H7 (cell line): ENCODE measurements at regions not wholly inside any gene's neighbourhood (a gene's known extent, or its start where the extent isn't known, plus 50 kb on each side); places are given as distances from the start of the nearest gene placed in this dataset.

Experiments
- DNase-seq: peaks from one replicate; pipeline ENCODE4 v3.0.0; 2012
- H3K27me3 ChIP-seq: 2 replicates; pipeline ENCODE4 v1.6.0; 2011; ENCODE audit warnings: mild to moderate bottlenecking, low read length; ENCODE audit not compliant: control insufficient read depth, insufficient read depth
- H3K36me3 ChIP-seq: replicated peaks from 2 replicates; pipeline ENCODE4 v1.5.1; 2011; ENCODE audit warnings: low read length; ENCODE audit not compliant: control insufficient read depth, insufficient read depth
- H3K4me3 ChIP-seq: 2 replicates; pipeline ENCODE4 v1.5.1; 2011; ENCODE audit warnings: low read depth, mild to moderate bottlenecking, control low read depth, low read length, moderate library complexity; ENCODE audit not compliant: insufficient read depth

GRCh38 chr15:39176030-39176429 lies 404.8 kb upstream of the THBS1 start:
- H3K4me3 ChIP-seq: no peak overlapping the region
- H3K36me3 ChIP-seq: no peaks in the 10 kb centered on the region
- no peak for DNase-seq
- no peaks in the 10 kb centered on the region for H3K27me3 ChIP-seq

- H3K27me3 ChIP-seq: no peaks in the 10 kb centered on the region
- no peak overlapping the region for H3K4me3 ChIP-seq
- H3K36me3 ChIP-seq: no peaks in the 10 kb centered on the region
- DNase-seq: no peak
These were observed 403.3 kb upstream of the THBS1 start for GRCh38 chr15:39177561-39177960.

GRCh38 chr15:39180030-39180429 lies 400.8 kb upstream of the THBS1 start:
- Histone ChIP-seq H3K36me3 (no peaks in the 10 kb centered on the region), H3K4me3 (no peak overlapping the region), H3K27me3 (no peaks in the 10 kb centered on the region)
- DNase-seq: no peak

GRCh38 chr15:39180483-39180933 lies 400.4 kb upstream of the THBS1 start:
- DNase-seq: no peak
- Histone ChIP-seq H3K27me3 (no peaks in the 10 kb centered on the region), H3K36me3 (no peaks in the 10 kb centered on the region), H3K4me3 (no peak overlapping the region)

- Histone ChIP-seq H3K27me3 (no peaks in the 10 kb centered on the region), H3K4me3 (no peak overlapping the region), H3K36me3 (no peaks in the 10 kb centered on the region)
- no peak for DNase-seq
These were observed 399.7 kb upstream of the THBS1 start for GRCh38 chr15:39181056-39181747.

- no peaks in the 10 kb centered on the region for H3K36me3 ChIP-seq
- H3K27me3 ChIP-seq: no peaks in the 10 kb centered on the region
- H3K4me3 ChIP-seq: no peak overlapping the region
- DNase-seq: no peak
These were observed 398.9 kb upstream of the THBS1 start for GRCh38 chr15:39181940-39182339.

- DNase-seq: no peak
- Histone ChIP-seq H3K27me3 (no peaks in the 10 kb centered on the region), H3K36me3 (no peaks in the 10 kb centered on the region), H3K4me3 (no peak overlapping the region)
These were observed 397.6 kb upstream of the THBS1 start for GRCh38 chr15:39183164-39183881.

GRCh38 chr15:39184701-39185390 lies 396.0 kb upstream of the THBS1 start:
- H3K27me3 ChIP-seq: no peaks in the 10 kb centered on the region
- no peak for DNase-seq
- no peaks in the 10 kb centered on the region for H3K36me3 ChIP-seq
- no peak overlapping the region for H3K4me3 ChIP-seq

- no peaks in the 10 kb centered on the region for H3K27me3 ChIP-seq
- H3K4me3 ChIP-seq: no peak overlapping the region
- no peak for DNase-seq
- H3K36me3 ChIP-seq: no peaks in the 10 kb centered on the region
These were observed 392.6 kb upstream of the THBS1 start for GRCh38 chr15:39188314-39188713.

GRCh38 chr15:39188930-39189329 lies 391.9 kb upstream of the THBS1 start:
- no peak overlapping the region for H3K4me3 ChIP-seq
- H3K27me3 ChIP-seq: no peaks in the 10 kb centered on the region
- DNase-seq: no peak
- no peaks in the 10 kb centered on the region for H3K36me3 ChIP-seq

GRCh38 chr15:39191871-39192291 lies 389.0 kb upstream of the THBS1 start:
- H3K36me3 ChIP-seq: no peaks in the 10 kb centered on the region
- no peak for DNase-seq
- H3K4me3 ChIP-seq: no peak overlapping the region
- H3K27me3 ChIP-seq: no peaks in the 10 kb centered on the region

GRCh38 chr15:39192351-39192750 lies 388.5 kb upstream of the THBS1 start:
- DNase-seq: no peak
- H3K4me3 ChIP-seq: no peak overlapping the region
- no peaks in the 10 kb centered on the region for H3K36me3 ChIP-seq
- no peaks in the 10 kb centered on the region for H3K27me3 ChIP-seq

- no peak for DNase-seq
- Histone ChIP-seq H3K36me3 (no peaks in the 10 kb centered on the region), H3K27me3 (no peaks in the 10 kb centered on the region), H3K4me3 (no peak overlapping the region)
These were observed 387.8 kb upstream of the THBS1 start for GRCh38 chr15:39192979-39193560.

- no peak for DNase-seq
- no peaks in the 10 kb centered on the region for H3K36me3 ChIP-seq
- no peaks in the 10 kb centered on the region for H3K27me3 ChIP-seq
- H3K4me3 ChIP-seq: no peak overlapping the region
These were observed 387.3 kb upstream of the THBS1 start for GRCh38 chr15:39193611-39194010.
